Activated CD4-positive, CD25-positive, alpha-beta regulatory T cell treated with anti-CD3 and anti-CD28 coated beads, Interleukin-2, amount 50 U/mL, for 24 hours (primary cell): ENCODE measurements at regions not wholly inside any gene's neighbourhood (a gene's known extent, or its start where the extent isn't known, plus 50 kb on each side); places are given as distances from the start of the nearest gene placed in this dataset.
A peak's percentile ranks its signal among the peaks of the same experiment; 100 is the strongest.
"Not testable (repeated sequence)": the region's sequence is repeated elsewhere in the genome, so short reads cannot be mapped to it uniquely, and the experiment has no call there.

Experiments used
- ATAC-seq, 2 donors: fragments of 150-1000 bp; cut with Tn5 transposase; one replicate each; pipeline ENCODE4 v1.10.0; 2021; ENCODE audit warnings: mild to moderate bottlenecking in 1 of 2, moderate library complexity in 1 of 2

DNA sequence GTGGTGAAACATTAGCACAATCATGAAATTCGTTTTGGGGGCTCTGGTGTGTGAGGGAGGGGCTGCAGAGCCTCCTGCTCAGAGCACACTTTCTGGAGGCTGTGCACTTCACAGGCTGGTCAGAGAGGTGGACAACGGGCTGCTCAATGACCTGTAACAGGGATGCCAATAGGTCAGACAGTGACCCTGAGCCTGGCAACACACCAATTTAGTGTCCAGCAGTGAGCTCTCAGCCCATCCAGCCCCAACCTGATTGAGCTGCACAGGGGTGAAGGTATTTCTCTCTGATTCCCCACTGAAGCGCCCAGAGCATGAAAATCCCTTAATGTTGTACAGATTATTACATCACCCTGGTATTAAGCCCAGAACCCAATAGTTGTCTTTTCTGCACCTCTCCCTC, 191.3 kb upstream of the ZNF32 start:
- no peak for ATAC-seq

DNA sequence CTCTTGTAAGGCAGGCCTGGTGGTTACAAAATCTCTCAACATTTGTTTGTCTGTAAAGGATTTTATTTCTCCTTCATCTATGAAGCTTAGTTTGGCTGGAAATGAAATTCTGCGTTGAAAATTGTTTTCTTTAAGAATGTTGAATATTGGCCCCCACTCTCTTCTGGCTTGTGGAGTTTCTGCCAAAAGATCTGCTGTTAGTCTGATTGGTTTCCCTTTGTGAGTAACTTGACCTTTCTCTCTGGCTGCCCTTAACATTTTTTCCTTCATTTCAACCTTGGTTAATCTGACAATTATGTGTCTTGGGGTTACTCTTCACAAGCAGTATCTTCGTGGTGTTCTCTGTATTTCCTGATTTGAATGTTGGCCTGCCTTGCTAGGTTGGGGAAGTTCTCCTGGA, 186.1 kb upstream of the ZNF32 start:
- ATAC-seq = not testable (repeated sequence)

DNA sequence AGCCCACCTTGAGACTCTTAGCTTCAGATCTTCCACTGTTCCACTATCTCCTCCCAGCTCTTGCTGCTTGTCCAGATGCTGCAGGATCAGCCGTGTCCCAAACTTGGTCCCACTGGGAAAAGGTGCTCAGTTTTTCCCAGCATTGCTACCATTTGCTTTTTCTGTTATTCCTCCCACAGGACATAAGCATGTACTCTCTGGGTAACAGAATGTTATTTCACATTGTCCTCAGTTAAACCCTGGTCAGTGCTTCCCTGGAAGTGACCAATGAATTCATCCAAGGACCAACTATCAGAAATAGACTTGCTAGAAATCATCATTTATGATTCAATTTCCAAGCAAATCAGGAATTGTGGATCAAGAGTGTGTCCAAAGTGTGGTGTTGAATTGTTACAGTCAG, 179.2 kb upstream of the ZNF32 start:
- no peak for ATAC-seq

DNA sequence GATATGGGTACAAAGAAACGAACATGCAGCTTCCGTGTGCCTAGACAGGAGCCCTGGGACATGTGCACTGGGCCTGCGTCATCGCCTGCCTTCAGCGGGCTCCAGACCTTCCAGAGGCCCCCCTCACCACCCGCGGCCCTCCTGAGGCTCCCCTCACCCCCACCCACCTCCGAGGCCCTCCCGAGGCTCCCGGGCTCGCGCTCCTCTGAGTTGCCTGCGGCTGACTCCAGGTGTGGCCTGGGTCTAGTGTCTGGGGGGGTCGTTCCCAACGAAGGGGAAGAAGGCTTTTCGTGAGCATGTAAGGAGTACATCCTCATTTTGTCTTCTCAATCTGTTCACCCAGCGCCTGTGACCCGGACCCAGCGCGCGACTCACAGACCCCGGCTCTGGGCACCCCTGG, 177.3 kb upstream of the ZNF32 start:
- ATAC-seq = no peak

DNA sequence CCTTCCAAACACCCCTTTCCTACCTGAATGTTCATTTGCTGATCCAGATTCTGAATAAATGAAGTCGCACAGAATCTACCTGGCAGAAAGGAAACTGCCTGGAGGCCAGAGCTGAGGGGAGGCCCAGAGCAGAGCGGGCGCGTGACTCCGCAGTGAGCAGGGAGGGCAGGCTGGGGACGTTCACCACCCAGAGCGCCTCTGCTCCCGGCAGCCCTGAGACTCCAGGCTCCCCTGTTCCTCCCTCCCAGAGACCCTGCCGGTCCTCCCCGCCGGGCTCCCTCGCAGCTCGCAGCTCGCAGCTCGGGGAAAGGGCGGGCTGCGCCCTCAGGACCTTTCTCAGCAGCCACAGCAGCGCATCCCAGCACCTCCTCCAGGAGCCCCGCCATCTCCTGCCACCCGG, 176.7 kb upstream of the ZNF32 start:
- no peak for ATAC-seq

DNA sequence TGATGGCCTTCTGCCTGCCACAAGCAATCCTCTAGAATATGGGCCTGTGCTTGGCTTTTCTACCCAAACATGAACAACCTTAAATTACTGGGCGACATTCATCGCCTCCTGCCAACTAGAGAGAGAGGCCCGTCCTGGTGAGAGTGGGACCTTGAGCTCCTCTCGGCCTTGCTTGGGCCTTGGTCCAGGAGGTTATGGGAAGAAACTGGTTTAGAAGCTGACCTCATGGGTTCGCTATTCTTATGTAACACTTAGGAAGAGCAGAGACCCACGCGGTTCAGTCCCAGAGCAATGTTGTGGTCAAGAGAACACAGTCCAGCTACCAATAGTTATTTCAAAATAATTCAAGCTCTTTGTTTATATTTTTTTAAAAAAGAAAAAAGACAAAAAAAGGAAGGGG, 176.3 kb upstream of the ZNF32 start:
- no peak for ATAC-seq

DNA sequence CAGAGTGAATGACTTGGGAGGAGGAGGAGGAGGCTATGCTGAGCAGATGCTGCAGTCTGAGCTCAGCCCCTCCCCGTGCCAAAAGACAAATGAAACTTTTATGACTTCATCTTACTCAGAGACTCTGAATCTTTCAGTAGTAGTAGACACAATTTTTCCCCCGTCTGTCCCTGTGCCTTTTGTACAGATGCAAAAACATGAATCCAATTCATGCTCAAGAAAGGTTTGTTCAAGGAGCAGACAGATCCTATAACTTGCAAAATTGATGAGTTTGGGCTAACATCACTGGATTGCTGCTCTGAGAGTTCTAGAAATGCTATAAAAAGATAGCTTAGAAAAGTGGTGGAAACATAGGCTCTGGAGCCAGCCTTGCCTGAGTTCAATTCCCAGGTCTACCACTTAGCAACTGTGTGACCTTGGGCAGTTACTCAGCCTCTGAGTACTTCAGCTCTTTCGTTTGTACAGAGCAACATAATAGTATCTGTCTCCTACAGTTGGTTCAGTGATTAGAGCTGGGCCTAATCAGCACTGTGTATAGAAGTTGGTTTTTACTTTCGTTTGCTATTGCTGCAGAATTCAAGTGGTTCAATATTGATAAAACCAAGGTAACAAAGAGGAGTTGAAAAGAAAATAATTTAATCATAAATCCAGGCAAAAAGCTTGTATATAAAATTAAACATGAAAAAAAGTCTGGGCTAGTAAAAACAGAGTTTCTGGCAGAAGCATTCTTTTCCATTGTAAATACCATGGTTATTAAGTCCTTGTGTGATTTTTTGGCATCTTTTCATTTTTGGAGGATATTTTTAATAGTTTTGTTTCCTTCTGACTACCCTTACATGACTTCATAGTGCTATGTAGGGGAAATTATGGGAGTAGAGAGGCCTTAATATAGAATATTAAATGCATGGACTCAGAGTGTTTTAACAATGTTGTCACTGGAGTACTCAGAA, 174.2 kb upstream of the ZNF32 start:
- peak; percentile 55 to 62 for ATAC-seq

DNA sequence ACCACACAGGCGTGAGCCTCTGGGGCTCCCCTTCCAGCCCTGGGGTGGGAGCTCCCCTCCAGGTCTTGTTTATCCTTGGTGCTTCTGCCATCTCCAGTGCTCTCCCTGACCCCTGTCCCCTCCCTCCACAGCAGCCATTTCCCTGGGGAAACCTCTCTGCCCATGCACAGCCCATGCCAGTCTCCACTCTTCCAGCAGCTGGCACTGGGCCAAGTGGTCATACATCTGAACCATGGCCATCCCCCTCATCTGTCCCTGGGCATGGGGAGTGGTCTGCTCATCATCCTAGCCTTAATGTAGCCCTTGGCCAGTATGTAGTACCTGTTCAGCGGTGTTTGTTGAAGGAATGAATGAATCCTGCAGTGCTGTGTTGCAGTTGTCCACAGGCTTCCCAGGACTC, 172.4 kb upstream of the ZNF32 start:
- ATAC-seq = no peak

DNA sequence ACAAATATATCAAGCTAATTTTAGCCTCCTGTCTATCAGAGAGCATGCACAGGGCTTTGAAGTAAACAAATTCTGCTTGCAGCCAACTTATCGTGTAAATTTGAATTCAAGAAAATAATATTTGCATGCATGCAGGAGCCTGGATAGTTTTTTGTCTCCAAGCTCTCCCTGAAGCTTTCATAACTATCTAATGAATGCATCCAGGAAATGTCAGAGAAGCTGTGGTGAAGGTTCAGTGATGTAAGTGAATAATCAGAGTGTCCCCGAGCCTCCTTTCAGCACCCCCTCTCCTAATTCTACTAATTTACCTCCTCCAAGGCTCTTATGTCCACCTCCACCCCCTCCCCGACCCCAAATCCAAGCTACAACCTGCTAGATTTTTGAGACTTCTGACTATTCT, 172.0 kb upstream of the ZNF32 start:
- no peak for ATAC-seq

DNA sequence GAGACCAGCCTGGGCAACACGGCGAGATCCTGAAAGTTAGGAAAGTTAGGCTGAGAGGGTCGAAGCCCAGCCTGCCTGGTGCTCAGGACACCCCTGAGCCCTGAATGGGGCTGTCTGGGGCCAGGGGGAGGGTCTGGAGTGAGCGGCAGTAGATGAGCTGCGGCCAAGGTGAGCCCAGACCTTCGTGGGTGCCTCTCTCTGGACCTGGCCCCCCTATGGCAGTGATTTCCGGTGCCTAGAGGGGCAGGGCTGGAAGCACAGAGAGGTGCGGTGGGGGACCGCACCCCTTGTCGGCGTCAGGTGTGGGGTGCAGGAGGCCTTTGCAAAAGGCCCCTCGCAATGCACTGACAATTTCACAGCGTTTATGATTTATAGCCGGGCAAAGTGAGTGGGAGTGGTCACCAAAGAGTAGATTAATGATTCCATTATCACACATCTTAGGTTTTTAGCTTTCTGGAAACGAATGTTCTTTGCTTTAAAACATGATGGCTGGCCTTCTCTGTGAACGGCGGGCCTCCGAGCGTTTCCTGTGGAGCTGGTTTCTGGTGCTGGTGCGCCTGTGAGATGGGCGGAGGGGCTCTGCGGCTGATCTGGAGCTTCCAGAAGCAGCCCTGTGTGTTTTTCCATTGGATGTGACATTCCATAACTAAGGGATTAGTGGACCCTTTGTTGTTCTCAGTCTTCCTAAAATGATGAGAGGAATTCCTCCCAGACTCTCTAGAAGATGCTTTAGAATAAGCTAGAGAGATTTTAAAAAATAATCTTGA, 171.0 kb upstream of the ZNF32 start:
- ATAC-seq = no peak

DNA sequence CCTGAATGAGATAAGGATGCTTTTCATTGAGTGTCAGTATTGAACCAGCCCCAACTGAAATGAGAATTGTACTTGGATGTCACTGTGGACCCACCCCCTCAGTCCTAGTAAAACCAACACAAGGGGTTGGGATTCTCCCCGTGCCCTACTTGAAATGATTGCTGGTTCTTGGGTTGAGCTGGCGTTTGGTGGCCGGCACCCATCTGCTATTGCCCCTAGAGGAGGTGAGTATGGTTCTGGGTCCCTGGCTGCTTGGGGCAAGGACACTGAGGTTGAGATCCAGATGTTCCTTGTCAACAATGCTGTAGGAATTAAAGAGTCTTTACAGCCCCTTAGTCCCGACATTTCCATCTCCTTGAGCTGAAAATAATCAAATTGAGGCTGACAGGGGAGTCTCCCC, 170.0 kb upstream of the ZNF32 start:
- ATAC-seq = no peak

DNA sequence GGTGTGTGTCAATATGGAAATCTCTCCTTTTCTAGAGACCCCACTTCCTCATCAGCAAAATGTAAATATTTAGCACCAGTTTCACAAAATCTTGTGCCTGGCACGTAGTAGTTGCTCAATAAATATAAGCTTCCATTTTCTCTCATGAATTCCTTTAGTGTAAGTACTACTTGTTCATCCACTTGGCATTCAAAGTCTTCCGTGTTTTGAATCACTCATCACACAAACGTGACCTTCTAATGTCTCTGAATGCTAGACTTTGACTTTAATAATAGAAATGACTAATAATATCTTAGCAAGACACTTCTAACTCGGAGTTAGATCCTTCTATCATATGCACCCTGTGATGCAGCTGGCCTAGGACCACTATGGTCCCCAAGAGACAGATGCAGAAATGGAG, 168.7 kb upstream of the ZNF32 start:
- ATAC-seq = no peak

DNA sequence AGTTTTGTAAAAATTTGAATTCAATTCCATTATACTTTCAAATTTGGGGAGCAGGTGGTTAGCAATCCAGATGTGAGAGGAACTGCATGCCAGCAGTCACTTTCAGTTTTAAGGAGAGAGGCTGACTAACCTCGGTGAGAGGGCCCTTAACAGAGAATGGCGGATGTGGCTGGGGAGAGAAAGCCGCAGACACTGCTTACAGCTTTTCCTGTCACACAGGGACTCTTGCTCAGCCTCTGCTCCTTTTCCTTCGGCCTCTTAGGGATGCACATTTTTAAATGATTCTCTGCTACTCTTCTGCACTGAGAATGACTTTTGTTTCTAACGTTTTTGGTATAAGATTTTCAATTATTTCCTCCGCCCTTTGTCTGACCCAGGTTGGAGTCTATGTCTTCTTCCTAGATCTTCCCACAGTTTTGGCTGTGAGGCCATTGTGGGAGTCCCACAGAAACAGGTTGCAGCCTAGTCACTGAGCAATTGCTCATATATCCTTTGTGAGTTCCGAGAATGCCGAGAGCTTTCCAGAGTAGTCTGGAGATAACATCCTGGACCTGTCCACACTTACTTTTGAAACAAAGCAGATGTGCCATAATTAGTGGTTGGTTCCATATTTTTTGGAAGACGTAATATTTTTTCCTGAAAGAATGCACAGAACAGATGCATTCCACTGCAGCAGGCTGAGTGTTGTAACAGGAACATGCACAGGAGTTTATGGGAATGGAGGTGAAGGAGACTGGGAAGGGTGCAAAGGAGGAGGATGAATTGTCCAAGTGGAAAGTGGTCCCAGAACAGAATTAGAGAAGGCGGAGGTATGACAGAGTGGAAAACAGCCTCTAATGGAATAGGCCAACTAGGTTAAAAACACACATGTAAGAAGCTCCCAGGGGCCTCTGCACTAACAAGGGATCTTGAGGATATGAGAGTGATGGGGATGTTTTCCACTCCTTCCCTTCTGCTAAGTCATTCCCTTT, 168.0 kb upstream of the ZNF32 start:
- peak; percentile 88 to 94 for ATAC-seq

DNA sequence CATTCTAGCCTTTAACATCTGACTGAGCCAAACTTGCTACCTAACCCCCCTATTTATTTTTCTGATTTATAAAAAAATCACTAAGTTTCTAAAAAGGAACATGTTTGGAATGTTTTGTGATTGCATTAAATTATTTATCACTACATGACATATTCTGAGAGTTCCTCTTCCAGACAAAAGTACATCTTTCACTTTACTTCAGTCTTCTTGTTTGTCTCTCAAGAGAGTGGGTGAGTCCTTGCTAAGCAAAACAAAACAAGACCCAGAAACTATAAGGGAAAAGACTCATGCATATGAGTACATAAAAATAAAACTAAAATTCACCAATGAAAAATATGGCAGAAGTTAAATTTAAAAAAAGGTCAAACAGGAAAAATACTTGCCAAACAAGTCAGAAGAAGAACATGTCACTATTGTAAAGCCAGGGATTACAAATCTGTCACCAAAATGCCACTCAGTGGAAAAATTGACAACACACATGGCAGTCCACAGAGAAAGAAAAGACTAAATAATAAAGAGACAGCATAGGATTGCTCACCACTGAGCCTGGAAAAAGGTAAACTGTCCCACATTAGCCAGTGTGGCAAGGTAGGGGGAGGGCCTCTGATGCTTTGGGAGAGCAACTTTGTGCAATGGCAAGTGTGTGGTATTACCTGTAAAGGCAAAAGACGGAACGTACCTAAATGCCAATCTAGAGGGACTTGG, 166.7 kb upstream of the ZNF32 start:
- no peak for ATAC-seq

DNA sequence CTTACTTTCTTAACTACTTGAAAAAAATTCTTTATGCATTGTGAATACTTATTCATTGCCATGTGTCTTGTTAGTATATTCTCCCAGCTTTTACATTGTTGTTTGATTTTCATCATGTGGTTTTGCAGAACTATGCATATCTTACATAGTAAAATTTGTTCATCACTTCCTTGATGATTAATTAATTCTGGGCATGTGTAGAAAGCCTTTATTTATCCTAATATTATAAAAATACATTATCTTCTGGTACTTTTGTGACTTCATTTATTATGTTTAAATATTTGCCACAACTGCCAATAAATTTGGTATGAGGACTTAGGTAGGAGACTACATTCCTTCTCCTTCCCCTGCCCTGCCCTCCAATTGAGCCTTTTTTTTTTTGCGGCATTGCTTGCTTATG, 166.0 kb upstream of the ZNF32 start:
- ATAC-seq = no peak

DNA sequence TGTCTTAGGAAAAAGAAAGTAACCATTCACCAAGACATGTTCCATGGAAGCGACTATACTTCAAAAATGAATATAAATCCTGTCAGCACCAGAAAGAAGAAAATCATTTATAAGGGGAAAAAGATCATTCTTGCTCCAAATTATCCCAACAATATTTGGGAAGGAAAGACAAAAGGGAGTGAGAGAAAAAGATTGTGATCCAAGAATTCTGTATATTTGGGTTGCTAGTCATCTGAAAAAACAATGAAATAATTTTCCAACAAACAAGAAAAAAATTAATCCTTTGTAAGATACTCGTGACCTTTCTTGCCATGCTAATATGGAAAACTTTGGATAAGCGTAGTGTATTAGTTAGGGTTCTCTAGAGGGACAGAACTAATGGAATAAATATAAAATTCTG, 163.2 kb upstream of the ZNF32 start:
- ATAC-seq = no peak

DNA sequence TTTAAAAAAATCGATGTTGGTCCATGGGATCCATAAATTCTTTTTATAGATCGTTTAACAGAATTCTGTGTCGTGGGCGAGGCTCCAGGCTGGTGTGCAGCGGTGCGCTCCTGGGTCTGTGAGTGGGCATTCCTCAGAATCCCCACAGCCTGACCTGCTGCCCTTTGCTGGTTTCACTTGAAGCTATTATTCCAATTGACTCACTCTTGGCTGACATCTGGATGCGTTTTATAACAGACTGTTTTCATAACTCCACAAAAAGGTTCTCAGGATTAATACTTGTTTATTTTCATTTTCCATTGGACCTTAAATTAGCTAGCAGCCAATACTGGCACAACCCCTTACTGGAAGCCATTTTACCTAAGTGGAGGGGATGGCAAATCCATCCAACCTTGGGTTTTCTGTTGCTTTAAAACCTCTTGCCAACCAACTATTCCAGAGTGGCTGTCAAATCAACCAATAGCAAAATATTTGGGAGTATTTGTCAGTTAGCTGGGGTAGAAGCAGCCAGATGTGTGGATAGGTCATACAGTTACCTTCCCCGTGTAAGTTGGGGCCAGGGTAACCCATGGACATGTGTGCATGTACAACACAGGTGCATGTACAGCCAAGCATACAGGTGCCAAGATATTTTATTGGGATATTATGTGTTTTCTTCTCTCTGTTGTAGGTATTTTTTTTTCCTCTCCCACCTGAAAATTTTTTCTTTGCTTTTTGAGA, 160.7 kb upstream of the ZNF32 start:
- ATAC-seq = no peak

DNA sequence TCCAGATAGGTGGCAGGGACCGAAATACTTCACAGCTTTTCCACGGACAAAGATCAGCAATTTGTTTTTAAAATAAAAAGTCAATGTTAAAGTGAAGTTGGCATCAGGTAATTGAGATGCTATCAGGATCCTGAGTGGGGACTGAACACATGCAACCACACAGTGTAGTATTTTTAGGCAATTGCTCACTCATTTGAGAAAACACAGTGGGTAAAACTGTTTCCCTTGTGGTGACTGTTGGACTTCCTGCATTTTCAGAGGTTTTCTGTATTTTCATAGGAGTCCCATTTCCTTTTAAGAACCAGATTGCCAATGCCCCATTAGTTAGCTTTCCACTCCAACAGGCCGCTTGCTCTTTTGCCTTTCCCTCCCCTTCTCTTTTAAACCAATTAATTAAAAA, 159.5 kb upstream of the ZNF32 start:
- peak in 1 of 2 donors; percentile 38 for ATAC-seq

DNA sequence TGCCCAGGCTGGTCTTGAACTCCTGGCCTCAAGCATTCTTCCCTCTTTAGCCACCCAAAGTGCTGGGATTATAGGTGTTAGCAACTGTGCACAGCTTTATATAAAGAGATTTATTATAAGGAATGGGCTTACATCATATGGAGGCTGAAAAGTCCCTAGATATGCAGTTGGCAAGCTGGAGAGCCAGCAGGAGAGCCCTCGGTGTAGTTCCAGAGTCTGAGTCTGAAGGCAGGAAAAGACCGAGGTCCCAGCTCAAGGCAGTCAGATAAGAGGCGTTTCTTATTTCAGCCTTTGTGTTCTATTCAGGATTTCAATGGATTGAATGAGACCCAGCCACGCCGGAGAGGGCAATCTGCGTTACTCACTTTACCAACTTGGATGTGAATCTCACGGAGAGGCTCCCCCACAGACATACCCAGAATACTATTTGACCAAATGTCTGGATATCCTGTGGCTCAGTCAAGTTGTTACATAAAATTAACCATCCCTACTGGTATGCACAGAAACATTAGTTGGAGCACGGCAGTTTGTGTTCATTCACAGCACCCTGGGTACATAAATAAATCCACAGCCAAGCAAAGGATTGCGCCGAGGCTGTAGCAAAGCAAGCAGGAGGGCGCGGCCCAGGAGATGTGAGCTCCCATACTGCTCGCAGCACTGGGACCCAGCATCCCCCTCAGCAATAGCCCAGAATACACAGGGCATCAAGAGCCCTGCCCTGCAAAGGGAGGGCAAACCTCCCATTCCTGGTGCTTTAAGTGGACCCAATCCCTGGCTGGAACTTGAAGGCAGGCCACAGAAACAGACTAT, 158.4 kb upstream of the ZNF32 start:
- ATAC-seq = no peak

DNA sequence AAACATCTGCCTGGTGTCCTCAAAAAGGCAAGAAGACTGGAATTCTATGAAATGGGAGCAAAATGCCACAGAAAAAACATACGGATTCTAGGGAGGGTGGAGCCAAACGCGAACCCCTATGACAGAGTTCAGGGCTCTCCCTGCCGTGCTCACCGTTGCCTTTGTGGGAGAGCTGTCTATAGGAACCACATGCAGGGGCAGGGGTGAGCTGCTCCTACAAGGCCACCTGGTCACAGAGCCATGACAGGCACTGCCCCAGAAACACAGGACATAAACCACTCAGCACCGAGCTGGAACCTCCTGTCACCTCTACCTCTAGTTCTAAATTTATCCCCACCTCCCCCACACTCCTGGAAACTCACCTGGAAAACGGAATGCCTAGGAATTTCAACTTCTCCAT, 155.1 kb upstream of the ZNF32 start:
- ATAC-seq = no peak
